SK-N-SH (cell line): ENCODE measurements at regions not wholly inside any gene's neighbourhood (a gene's known extent, or its start where the extent isn't known, plus 50 kb on each side); places are given as distances from the start of the nearest gene placed in this dataset.

Experiments used
- CTCF ChIA-PET: fragments of 300-600, 350-600 bp; formaldehyde crosslinking; extraction: SDS; loops from one replicate; lab custom pipeline; 2021; lab: Yijun Ruan, JAX
- POLR2A ChIA-PET: fragments of 350-600 bp; sonication (Branson Sonifier 250); formaldehyde crosslinking; extraction: SDS; loops from one replicate; lab custom pipeline; 2020; ENCODE audit warnings: antibody characterized with exemption, inconsistent platforms; lab: Yijun Ruan, JAX
- DNase-seq: peaks from one replicate; pipeline ENCODE4 v3.0.0; 2012
- H2AFZ ChIP-seq: fragments of 200-600 bp; sonication (generic); 2 replicates; pipeline ENCODE4 v1.8.1; 2016; ENCODE audit warnings: antibody characterized with exemption, mild to moderate bottlenecking, low read depth
- H3F3A ChIP-seq: fragments of 200-600 bp; sonication (generic); replicated peaks from 2 replicates; pipeline ENCODE3; 2016; ENCODE audit warnings: antibody characterized with exemption, mild to moderate bottlenecking; ENCODE audit not compliant: insufficient read depth
- H3K27ac ChIP-seq, 2 experiments: fragments of 200-500 bp in 1 of 2; fragments of 200-600 bp in 1 of 2; sonication (Bioruptor generic) in 1 of 2; sonication (generic), shearing (Covaris generic) in 1 of 2; 2 replicates each; pipeline versions ENCODE4 v1.5.1 to v1.6.1; 2014 to 2016; ENCODE audit warnings: low read depth in 2 of 2, inconsistent platforms in 1 of 2, low read length in 1 of 2, mild to moderate bottlenecking in 1 of 2, mixed read lengths in 1 of 2
- H3K27me3 ChIP-seq: fragments of 200-600 bp; sonication (generic), shearing (Covaris generic); 2 replicates; pipeline ENCODE4 v1.6.1; 2016; ENCODE audit warnings: mixed run types; ENCODE audit not compliant: insufficient read depth
- H3K36me3 ChIP-seq, 2 experiments: fragments of 200-500 bp in 1 of 2; fragments of 200-600 bp in 1 of 2; sonication (Bioruptor generic) in 1 of 2; sonication (generic) in 1 of 2; replicated peaks in 1 of 2; 2 replicates each; pipeline versions ENCODE3 to v1.5.1; 2014 to 2016; ENCODE audit warnings: low read length in 1 of 2, mild to moderate bottlenecking in 1 of 2; ENCODE audit not compliant: insufficient read depth in 2 of 2, control insufficient read depth in 1 of 2
- H3K4me1 ChIP-seq, 2 experiments: fragments of 200-500 bp in 1 of 2; fragments of 200-600 bp in 1 of 2; sonication (Bioruptor generic) in 1 of 2; sonication (generic), shearing (Covaris generic) in 1 of 2; 2 replicates each; pipeline versions ENCODE4 v1.5.1 to v1.6.1; 2014 to 2016; ENCODE audit warnings: low read depth in 1 of 2, low read length in 1 of 2, mixed run types in 1 of 2; ENCODE audit not compliant: insufficient read depth in 2 of 2, control insufficient read depth in 1 of 2
- H3K4me2 ChIP-seq: fragments of 200-600 bp; sonication (generic), shearing (Covaris generic); 2 replicates; pipeline ENCODE4 v1.6.1; 2017; ENCODE audit warnings: mixed run types
- H3K4me3 ChIP-seq, 2 experiments: fragments of 200-500 bp in 1 of 2; fragments of 200-600 bp in 1 of 2; sonication (Bioruptor generic) in 1 of 2; sonication (generic), shearing (Covaris generic) in 1 of 2; 2 replicates each; pipeline versions ENCODE4 v1.5.1 to v1.8.1; 2014 to 2016; ENCODE audit warnings: low read depth in 2 of 2, inconsistent platforms in 1 of 2, low read length in 1 of 2, mild to moderate bottlenecking in 1 of 2, mixed read lengths in 1 of 2, moderate library complexity in 1 of 2
- H3K79me2 ChIP-seq: fragments of 200-600 bp; sonication (generic); 2 replicates; pipeline ENCODE4 v1.8.1; 2017; ENCODE audit warnings: mild to moderate bottlenecking; ENCODE audit not compliant: insufficient read depth
- H3K9ac ChIP-seq: fragments of 200-600 bp; sonication (generic); 2 replicates; pipeline ENCODE4 v1.6.1; 2017; ENCODE audit warnings: mixed run types
- H3K9me2 ChIP-seq: fragments of 200-600 bp; sonication (generic); 2 replicates; pipeline ENCODE4 v1.6.1; 2017; ENCODE audit warnings: mixed run types
- H3K9me3 ChIP-seq: fragments of 200-600 bp; sonication (generic); 2 replicates; pipeline ENCODE4 v1.6.1; 2017; ENCODE audit warnings: mixed run types, mild to moderate bottlenecking, moderate library complexity
- H4K20me1 ChIP-seq: fragments of 200-600 bp; sonication (generic); 2 replicates; pipeline ENCODE4 v1.6.1; 2017; ENCODE audit warnings: mild to moderate bottlenecking, mixed run types; ENCODE audit not compliant: insufficient read depth
- CTCF ChIP-seq: fragments of 200-600 bp; sonication (generic); IDR thresholded peaks from 2 replicates; pipeline ENCODE4 v1.6.1; 2017; ENCODE audit warnings: antibody characterized with exemption, mild to moderate bottlenecking, moderate library complexity
- ELF1 ChIP-seq: IDR thresholded peaks from 2 replicates; pipeline ENCODE4 v1.4.0; 2012
- EZH2phosphoT487 ChIP-seq: fragments of 200-600 bp; sonication (generic); IDR thresholded peaks from 2 replicates; pipeline ENCODE4 v1.6.1; 2017; ENCODE audit warnings: low read depth, mixed run types, mild to moderate bottlenecking, antibody characterized with exemption, moderate library complexity, borderline replicate concordance
- FOSL2 ChIP-seq: IDR thresholded peaks from 2 replicates; pipeline ENCODE4 v1.4.0; 2012; ENCODE audit warnings: low read depth, mild to moderate bottlenecking, moderate library complexity, borderline replicate concordance
- MEF2A ChIP-seq: IDR thresholded peaks from 2 replicates; pipeline ENCODE4 v1.4.0; 2012; ENCODE audit warnings: low read depth, borderline replicate concordance
- NFIC ChIP-seq: IDR thresholded peaks from 2 replicates; pipeline ENCODE4 v1.4.0; 2012; ENCODE audit warnings: borderline replicate concordance
- NRF1 ChIP-seq: IDR thresholded peaks from 2 replicates; pipeline ENCODE4 v1.6.1; 2012; ENCODE audit warnings: low read depth, mild to moderate bottlenecking, low read length
- PBX3 ChIP-seq: IDR thresholded peaks from 2 replicates; pipeline ENCODE4; 2012
- RAD21 ChIP-seq: IDR thresholded peaks from 2 replicates; pipeline ENCODE4 v1.6.1; 2012; ENCODE audit warnings: mild to moderate bottlenecking, low read length
- REST ChIP-seq: IDR thresholded peaks from 2 replicates; pipeline ENCODE4 v1.6.1; 2012; ENCODE audit warnings: mild to moderate bottlenecking, low read depth, low read length, moderate library complexity
- SIN3A ChIP-seq: IDR thresholded peaks from 2 replicates; pipeline ENCODE4 v1.6.1; 2012; ENCODE audit warnings: low read depth, mild to moderate bottlenecking, low read length, moderate library complexity, borderline replicate concordance
- TCF12 ChIP-seq: IDR thresholded peaks from 2 replicates; pipeline ENCODE4 v1.4.0; 2012
- TF ChIP-seq, protein P1 (sequence below): fragments of 150-350 bp; IDR thresholded peaks from 2 replicates; pipeline ENCODE4 v1.6.1; 2017; ENCODE audit warnings: antibody characterized with exemption, low read length, low read depth, borderline replicate concordance

DNA sequence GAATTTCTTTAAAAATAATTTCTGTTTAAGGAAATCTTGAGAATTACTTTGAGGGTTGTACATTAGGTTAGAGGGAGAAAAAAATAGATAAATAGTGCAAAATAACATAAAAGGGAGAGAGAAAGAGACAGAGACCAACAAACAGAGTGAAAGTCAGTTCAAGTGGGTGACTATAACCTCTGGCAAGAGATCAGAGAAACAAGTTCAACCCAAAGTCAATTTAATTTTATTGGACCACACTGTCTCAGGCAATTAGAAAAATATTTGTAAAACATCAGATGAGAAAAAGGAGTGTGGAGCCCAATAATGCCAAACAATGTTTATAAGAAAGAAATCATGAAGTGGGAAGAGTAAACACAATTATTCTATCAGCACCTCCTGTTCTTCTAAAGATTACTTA is 143.5 kb upstream of the GYPA start:
- H3K9me2 ChIP-seq = no peaks in the 10 kb centered on the region
- H3K4me1 ChIP-seq = no peaks in the 10 kb centered on the region
- ChIA-PET CTCF (no interaction called here), POLR2A (no interaction called here)
- H3K4me3 ChIP-seq = no peak overlapping the region
- no peak overlapping the region for H3K4me2 ChIP-seq
- TF ChIP-seq MEF2A (no peak), ELF1 (no peak), CTCF (no peak), EZH2phosphoT487 (no peak), NFIC (no peak), FOSL2 (no peak), REST (no peak), SIN3A (no peak), NRF1 (no peak), TCF12 (no peak), PBX3 (no peak), RAD21 (no peak)
- TF ChIP-seq, protein P1, sequence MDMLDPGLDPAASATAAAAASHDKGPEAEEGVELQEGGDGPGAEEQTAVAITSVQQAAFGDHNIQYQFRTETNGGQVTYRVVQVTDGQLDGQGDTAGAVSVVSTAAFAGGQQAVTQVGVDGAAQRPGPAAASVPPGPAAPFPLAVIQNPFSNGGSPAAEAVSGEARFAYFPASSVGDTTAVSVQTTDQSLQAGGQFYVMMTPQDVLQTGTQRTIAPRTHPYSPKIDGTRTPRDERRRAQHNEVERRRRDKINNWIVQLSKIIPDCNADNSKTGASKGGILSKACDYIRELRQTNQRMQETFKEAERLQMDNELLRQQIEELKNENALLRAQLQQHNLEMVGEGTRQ = no peak
- H3K79me2 ChIP-seq = no peaks in the 10 kb centered on the region
- no peaks in the 10 kb centered on the region for H4K20me1 ChIP-seq
- H3K9me3 ChIP-seq = no peaks in the 10 kb centered on the region
- 0 out of 2 replicates have a peak overlapping the region, but pooled peaks have one; percentile 24 for H2AFZ ChIP-seq
- no peaks in the 10 kb centered on the region for H3K27me3 ChIP-seq
- no peak for DNase-seq
- H3K36me3 ChIP-seq = no peaks in the 10 kb centered on the region
- no peak overlapping the region for H3K27ac ChIP-seq
- no peaks in the 10 kb centered on the region for H3F3A ChIP-seq
- H3K9ac ChIP-seq = no peak overlapping the region
